SU-DHL-6 (cell line): ENCODE measurements at regions not wholly inside any gene's neighbourhood (a gene's known extent, or its start where the extent isn't known, plus 50 kb on each side); places are given as distances from the start of the nearest gene placed in this dataset.

Experiments used
- H2AFZ ChIP-seq: fragments of 200-600 bp; sonication (generic); 2 replicates; pipeline ENCODE4 v1.6.1; 2014; ENCODE audit warnings: low read depth, mild to moderate bottlenecking, moderate library complexity, mixed read lengths, antibody characterized with exemption, low read length; ENCODE audit not compliant: severe bottlenecking
- H3F3A ChIP-seq: fragments of 200-600 bp; shearing (Covaris generic); 2 replicates; pipeline ENCODE4 v1.6.0; 2016; ENCODE audit warnings: antibody characterized with exemption, mild to moderate bottlenecking; ENCODE audit not compliant: insufficient read depth
- H3K27ac ChIP-seq: fragments of 200-600 bp; sonication (generic); 2 replicates; pipeline ENCODE4 v1.5.1; 2016; ENCODE audit warnings: low read depth, mild to moderate bottlenecking, low read length, moderate library complexity, mixed read lengths
- H3K27me3 ChIP-seq: fragments of 200-600 bp; sonication (generic), shearing (Covaris generic); 2 replicates; pipeline ENCODE4 v1.6.0; 2014; ENCODE audit warnings: mild to moderate bottlenecking, low read length
- H3K36me3 ChIP-seq: fragments of 200-600 bp; sonication (generic); 2 replicates; pipeline ENCODE4 v1.6.1; 2014; ENCODE audit warnings: mild to moderate bottlenecking, low read length, mixed read lengths
- H3K4me2 ChIP-seq: fragments of 300-600, 200-600 bp; shearing (Covaris generic), sonication (generic); 2 replicates; pipeline ENCODE4 v1.6.0; 2014; ENCODE audit warnings: low read length, low read depth, mild to moderate bottlenecking; ENCODE audit not compliant: poor library complexity, severe bottlenecking
- H3K4me3 ChIP-seq: fragments of 200-600 bp; sonication (generic); 2 replicates; pipeline ENCODE4 v1.5.1; 2014; ENCODE audit warnings: antibody characterized with exemption, low read length, mild to moderate bottlenecking, mixed read lengths; ENCODE audit not compliant: insufficient read depth, poor library complexity, severe bottlenecking
- H3K79me2 ChIP-seq: fragments of 200-600 bp; sonication (generic); 2 replicates; pipeline ENCODE4 v1.6.1; 2014; ENCODE audit warnings: mild to moderate bottlenecking, low read length, moderate library complexity; ENCODE audit not compliant: insufficient read depth
- H3K9ac ChIP-seq: fragments of 200-600 bp; sonication (generic); 2 replicates; pipeline ENCODE4 v1.7.0; 2014; ENCODE audit warnings: mild to moderate bottlenecking, low read length
- H3K9me2 ChIP-seq: fragments of 200-600 bp; sonication (generic); replicated peaks from 2 replicates; pipeline ENCODE4 v1.6.1; 2014; ENCODE audit warnings: low read length; ENCODE audit not compliant: insufficient read depth
- H3K9me3 ChIP-seq: fragments of 200-600 bp; sonication (generic); 2 replicates; pipeline ENCODE4 v1.6.1; 2014; ENCODE audit warnings: low read length, mixed read lengths; ENCODE audit not compliant: insufficient read depth
- H4K20me1 ChIP-seq: fragments of 200-600 bp; sonication (generic); 2 replicates; pipeline ENCODE4 v1.6.1; 2014; ENCODE audit warnings: low read depth, mild to moderate bottlenecking, antibody characterized with exemption, low read length, moderate library complexity, mixed read lengths
- CTCF ChIP-seq: fragments of 200-600 bp; sonication (generic); IDR thresholded peaks from one replicate; pipeline ENCODE4 v1.5.1; 2017; ENCODE audit warnings: antibody characterized with exemption, mild to moderate bottlenecking, low read length, moderate library complexity; ENCODE audit not compliant: insufficient read depth, poor library complexity, severe bottlenecking
- EZH2phosphoT487 ChIP-seq: fragments of 200-600 bp; sonication (generic), shearing (Covaris generic); conservative IDR thresholded peaks from 2 replicates; pipeline ENCODE4 v1.6.1; 2018; ENCODE audit warnings: mild to moderate bottlenecking, antibody characterized with exemption, low read length, moderate library complexity, mixed read lengths

GRCh38 chr17:83155128-83156121 is 76.0 kb downstream of the METRNL start:
- H2AFZ ChIP-seq = no peak overlapping the region
- no peak overlapping the region for H3K9ac ChIP-seq
- TF ChIP-seq EZH2phosphoT487 (no peak), CTCF (no peak)
- no peaks in the 10 kb centered on the region for H3K9me3 ChIP-seq
- H3K4me2 ChIP-seq = no peak overlapping the region
- H4K20me1 ChIP-seq = no peaks in the 10 kb centered on the region
- H3K9me2 ChIP-seq = no peaks in the 10 kb centered on the region
- H3K36me3 ChIP-seq = no peaks in the 10 kb centered on the region
- no peaks in the 10 kb centered on the region for H3K79me2 ChIP-seq
- H3K4me3 ChIP-seq = no peak overlapping the region
- H3K27ac ChIP-seq = no peak overlapping the region
- no peaks in the 10 kb centered on the region for H3K27me3 ChIP-seq
- H3F3A ChIP-seq = no peaks in the 10 kb centered on the region

- H3K4me2 ChIP-seq = no peak overlapping the region
- H3F3A ChIP-seq = no peaks in the 10 kb centered on the region
- no peak overlapping the region for H3K9ac ChIP-seq
- no peaks in the 10 kb centered on the region for H3K27me3 ChIP-seq
- H3K36me3 ChIP-seq = no peaks in the 10 kb centered on the region
- H3K9me2 ChIP-seq = no peaks in the 10 kb centered on the region
- H3K79me2 ChIP-seq = no peaks in the 10 kb centered on the region
- no peak overlapping the region for H3K27ac ChIP-seq
- no peaks in the 10 kb centered on the region for H3K9me3 ChIP-seq
- no peak overlapping the region for H2AFZ ChIP-seq
- TF ChIP-seq CTCF (no peak), EZH2phosphoT487 (no peak)
- H3K4me3 ChIP-seq = no peak overlapping the region
- H4K20me1 ChIP-seq = no peaks in the 10 kb centered on the region
Observed at GRCh38 chr17:83156408-83156807, 77.0 kb downstream of the METRNL start.

GRCh38 chr17:83159204-83160049 is 80.0 kb downstream of the METRNL start:
- no peaks in the 10 kb centered on the region for H3K9me3 ChIP-seq
- H3K36me3 ChIP-seq = no peaks in the 10 kb centered on the region
- H4K20me1 ChIP-seq = no peaks in the 10 kb centered on the region
- H3K4me2 ChIP-seq = no peak overlapping the region
- no peaks in the 10 kb centered on the region for H3K9me2 ChIP-seq
- no peak overlapping the region for H3K9ac ChIP-seq
- H2AFZ ChIP-seq = no peak overlapping the region
- H3K27ac ChIP-seq = no peak overlapping the region
- TF ChIP-seq EZH2phosphoT487 = no peak
- TF ChIP-seq CTCF = no peak
- H3K79me2 ChIP-seq = no peaks in the 10 kb centered on the region
- H3K4me3 ChIP-seq = no peak overlapping the region
- no peaks in the 10 kb centered on the region for H3F3A ChIP-seq
- H3K27me3 ChIP-seq = no peaks in the 10 kb centered on the region
